PC-9 (cell line): ENCODE measurements at regions not wholly inside any gene's neighbourhood (a gene's known extent, or its start where the extent isn't known, plus 50 kb on each side); places are given as distances from the start of the nearest gene placed in this dataset.

Experiments
- EZH2 ChIP-seq: fragments of 200-600 bp; sonication (generic); IDR thresholded peaks from 2 replicates; pipeline ENCODE4 v1.8.0; 2017; ENCODE audit warnings: antibody characterized with exemption, low read depth
- TF ChIP-seq, protein P1 (sequence below): fragments of 200-600 bp; sonication (generic); conservative IDR thresholded peaks from 2 replicates; pipeline ENCODE4 v1.6.1; 2017; ENCODE audit warnings: mixed run types, antibody characterized with exemption, mild to moderate bottlenecking, moderate library complexity

DNA sequence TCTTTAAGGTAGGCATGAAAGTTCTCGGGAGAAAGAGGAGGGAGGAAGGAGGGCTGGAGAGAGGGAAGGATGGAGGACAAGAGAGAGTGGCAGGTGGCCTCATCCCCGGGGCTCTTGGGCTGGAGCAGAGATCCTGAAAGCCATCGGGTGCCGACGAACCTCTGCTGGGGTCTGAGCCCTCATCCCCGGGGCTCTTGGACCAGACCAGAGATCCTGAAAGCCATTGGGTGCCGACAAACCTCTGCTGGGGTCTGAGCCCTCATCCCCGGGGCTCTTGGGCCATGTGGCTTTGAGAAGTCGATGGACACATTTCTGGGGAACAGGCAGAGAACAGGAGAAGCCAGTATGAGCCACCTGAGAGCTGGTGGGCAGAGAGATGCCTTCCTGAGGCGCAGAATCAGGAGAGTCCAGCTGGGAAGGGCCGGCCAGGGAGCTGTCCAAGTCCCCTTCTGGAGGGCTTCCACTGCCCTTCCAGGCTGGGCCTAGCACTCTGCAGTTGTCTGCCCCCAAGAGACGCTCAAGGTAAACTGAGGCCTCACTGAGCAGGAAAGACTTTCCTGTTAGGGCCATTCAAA is 1398.1 kb downstream of the BRD1 start:
- TF ChIP-seq, protein P1, sequence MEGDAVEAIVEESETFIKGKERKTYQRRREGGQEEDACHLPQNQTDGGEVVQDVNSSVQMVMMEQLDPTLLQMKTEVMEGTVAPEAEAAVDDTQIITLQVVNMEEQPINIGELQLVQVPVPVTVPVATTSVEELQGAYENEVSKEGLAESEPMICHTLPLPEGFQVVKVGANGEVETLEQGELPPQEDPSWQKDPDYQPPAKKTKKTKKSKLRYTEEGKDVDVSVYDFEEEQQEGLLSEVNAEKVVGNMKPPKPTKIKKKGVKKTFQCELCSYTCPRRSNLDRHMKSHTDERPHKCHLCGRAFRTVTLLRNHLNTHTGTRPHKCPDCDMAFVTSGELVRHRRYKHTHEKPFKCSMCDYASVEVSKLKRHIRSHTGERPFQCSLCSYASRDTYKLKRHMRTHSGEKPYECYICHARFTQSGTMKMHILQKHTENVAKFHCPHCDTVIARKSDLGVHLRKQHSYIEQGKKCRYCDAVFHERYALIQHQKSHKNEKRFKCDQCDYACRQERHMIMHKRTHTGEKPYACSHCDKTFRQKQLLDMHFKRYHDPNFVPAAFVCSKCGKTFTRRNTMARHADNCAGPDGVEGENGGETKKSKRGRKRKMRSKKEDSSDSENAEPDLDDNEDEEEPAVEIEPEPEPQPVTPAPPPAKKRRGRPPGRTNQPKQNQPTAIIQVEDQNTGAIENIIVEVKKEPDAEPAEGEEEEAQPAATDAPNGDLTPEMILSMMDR: no peak
- no peak for TF ChIP-seq EZH2
